SK-N-MC (cell line): ENCODE measurements at regions not wholly inside any gene's neighbourhood (a gene's known extent, or its start where the extent isn't known, plus 50 kb on each side); places are given as distances from the start of the nearest gene placed in this dataset.

Experiments
- DNase-seq: peaks from one replicate; pipeline ENCODE4 v3.0.0-alpha.2; 2011; ENCODE audit warnings: low read depth, low spot score
- H3K27ac ChIP-seq: fragments of 200-600 bp; sonication (generic); 2 replicates; pipeline ENCODE4 v1.5.1; 2016; ENCODE audit warnings: mixed run types
- H3K36me3 ChIP-seq: fragments of 200-600 bp; sonication (generic); 2 replicates; pipeline ENCODE4 v1.6.1; 2017; ENCODE audit warnings: antibody characterized with exemption, low read length, mixed read lengths; ENCODE audit not compliant: insufficient read depth
- H3K4me3 ChIP-seq: fragments of 200-600 bp; sonication (generic); 2 replicates; pipeline ENCODE4 v1.5.1; 2016
- H3K9ac ChIP-seq: fragments of 200-600 bp; sonication (generic); 2 replicates; pipeline ENCODE4 v1.8.0; 2017; ENCODE audit warnings: mixed run types, mixed read lengths; ENCODE audit not compliant: insufficient read length
- H3K9me3 ChIP-seq: fragments of 200-600 bp; sonication (generic); 2 replicates; pipeline ENCODE4 v1.6.1; 2017; ENCODE audit warnings: low read depth, mild to moderate bottlenecking, antibody characterized with exemption, low read length, moderate library complexity, mixed read lengths
- EZH2 ChIP-seq: fragments of 200-600 bp; sonication (generic); IDR thresholded peaks from one replicate; pipeline ENCODE4 v1.6.1; 2017; ENCODE audit warnings: antibody characterized with exemption
- FOXP2 ChIP-seq: optimal IDR thresholded peaks from 2 replicates; pipeline ENCODE3; 2011; ENCODE audit warnings: mild to moderate bottlenecking, moderate library complexity; ENCODE audit not compliant: insufficient read depth; ENCODE audit errors: extremely low read length, control extremely low read depth
- POLR2AphosphoS5 ChIP-seq: IDR thresholded peaks from 2 replicates; pipeline ENCODE4 v1.6.1; 2012; ENCODE audit warnings: mild to moderate bottlenecking, low read depth, low read length, borderline replicate concordance

DNA sequence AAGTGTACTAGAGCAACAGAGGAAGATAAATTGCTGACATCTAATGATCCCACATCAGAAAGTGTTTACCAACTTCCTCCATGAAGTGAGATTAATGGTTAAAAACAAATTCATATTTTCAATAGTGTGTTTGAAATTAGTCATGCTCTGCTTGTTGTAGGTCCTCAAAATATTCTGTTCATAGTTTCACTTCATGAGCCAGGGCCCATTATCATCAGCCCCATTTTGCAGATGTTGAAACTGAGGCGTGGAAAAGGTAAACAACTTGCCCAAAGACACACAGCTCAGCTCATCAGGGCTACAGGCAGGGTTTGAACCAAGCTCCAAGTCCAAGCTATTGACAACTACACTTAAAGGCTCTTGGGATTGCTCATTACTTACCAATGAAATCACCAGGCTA, 103.5 kb upstream of the PPARGC1A start:
- H3K4me3 ChIP-seq: no peak overlapping the region
- H3K9ac ChIP-seq: no peak overlapping the region
- no peak overlapping the region for H3K27ac ChIP-seq
- no peaks in the 10 kb centered on the region for H3K36me3 ChIP-seq
- no peak for DNase-seq
- no peaks in the 10 kb centered on the region for H3K9me3 ChIP-seq
- TF ChIP-seq EZH2: no peak
- no peak for TF ChIP-seq POLR2AphosphoS5
- no peak for TF ChIP-seq FOXP2

DNA sequence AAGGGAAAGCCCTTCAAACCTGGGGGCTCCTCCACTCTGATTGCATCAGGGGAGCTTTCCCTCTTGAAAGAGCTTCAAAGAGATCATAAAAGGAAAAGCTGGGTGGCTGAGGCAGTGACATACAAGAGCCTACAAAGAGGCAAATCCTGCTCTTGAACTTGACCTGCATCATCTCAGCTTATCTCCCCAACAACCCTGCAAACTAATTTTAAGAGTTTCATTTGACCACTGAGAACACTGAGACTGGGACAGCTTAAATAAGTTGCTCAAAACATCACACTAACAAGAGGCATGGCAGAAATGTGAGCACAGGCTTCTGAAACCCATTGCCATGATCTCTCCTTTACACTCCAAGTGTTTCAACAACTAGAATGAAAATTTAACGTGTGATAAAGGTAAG, 101.6 kb upstream of the PPARGC1A start:
- no peaks in the 10 kb centered on the region for H3K9me3 ChIP-seq
- DNase-seq: no peak
- TF ChIP-seq FOXP2 (no peak), EZH2 (no peak), POLR2AphosphoS5 (no peak)
- no peak overlapping the region for H3K9ac ChIP-seq
- no peak overlapping the region for H3K27ac ChIP-seq
- no peak overlapping the region for H3K4me3 ChIP-seq
- no peaks in the 10 kb centered on the region for H3K36me3 ChIP-seq

DNA sequence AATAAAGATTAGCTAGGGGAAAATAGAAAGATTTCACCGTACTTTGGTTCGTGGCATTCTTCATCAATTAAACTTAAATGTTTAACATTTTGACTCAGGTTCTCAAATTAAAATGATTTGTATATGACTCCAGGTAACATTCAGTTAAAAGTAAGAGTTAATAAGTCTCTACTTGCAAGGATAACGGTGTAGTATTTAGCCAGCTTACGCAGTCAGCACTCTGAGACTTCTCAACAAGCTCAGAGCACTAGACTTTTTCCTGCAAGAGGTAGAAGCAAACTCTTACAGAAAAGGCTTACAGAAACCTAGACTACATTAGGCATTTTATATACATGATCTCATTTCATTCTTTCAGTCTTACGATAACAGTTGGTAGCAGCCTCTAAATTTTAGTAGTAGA, 96.4 kb upstream of the PPARGC1A start:
- H3K4me3 ChIP-seq: no peak overlapping the region
- H3K27ac ChIP-seq: no peak overlapping the region
- DNase-seq: no peak
- TF ChIP-seq EZH2 (no peak), FOXP2 (no peak), POLR2AphosphoS5 (no peak)
- no peak overlapping the region for H3K9ac ChIP-seq
- H3K36me3 ChIP-seq: no peaks in the 10 kb centered on the region
- H3K9me3 ChIP-seq: no peaks in the 10 kb centered on the region

DNA sequence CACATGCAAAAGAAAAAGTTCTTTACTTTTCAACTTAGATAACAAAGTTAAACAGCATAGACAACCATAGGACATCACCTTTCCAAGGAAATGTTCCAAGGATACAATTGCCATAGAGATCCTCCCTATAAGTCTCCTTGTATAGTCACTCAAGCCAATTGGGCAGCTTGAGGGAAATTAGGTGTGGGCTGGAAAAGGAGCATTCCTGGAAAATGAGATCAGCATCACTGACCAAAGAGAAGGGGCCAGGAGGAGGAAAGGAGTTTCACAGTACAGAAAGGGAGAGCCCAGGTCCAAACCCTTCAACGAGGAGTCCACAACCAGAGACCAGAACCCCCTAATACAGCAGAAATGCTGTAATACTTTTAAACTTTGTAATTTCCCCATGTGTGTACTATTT, 91.5 kb upstream of the PPARGC1A start:
- TF ChIP-seq EZH2 (no peak), POLR2AphosphoS5 (no peak), FOXP2 (no peak)
- Histone ChIP-seq H3K9ac (no peak overlapping the region), H3K4me3 (no peak overlapping the region), H3K36me3 (no peaks in the 10 kb centered on the region), H3K27ac (no peak overlapping the region), H3K9me3 (no peaks in the 10 kb centered on the region)
- no peak for DNase-seq

DNA sequence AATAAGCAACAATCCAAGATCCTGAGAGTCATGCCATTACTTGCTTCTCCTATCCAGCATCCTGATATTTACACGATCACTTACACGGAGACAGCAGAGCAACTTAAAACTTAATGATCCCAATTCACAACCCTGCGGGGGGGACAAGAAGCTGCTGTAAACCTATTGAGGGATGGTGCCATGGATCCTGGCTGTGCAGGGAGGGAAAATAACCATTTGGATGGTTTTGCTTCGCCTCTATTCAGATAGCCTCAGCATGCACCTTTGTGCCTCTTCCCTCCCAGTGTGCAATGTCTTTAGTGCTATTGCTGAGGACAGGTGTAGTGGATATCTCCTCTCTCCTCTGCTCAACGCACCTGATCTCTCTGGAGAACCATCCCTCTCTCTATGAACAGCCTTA, 89.7 kb upstream of the PPARGC1A start:
- no peaks in the 10 kb centered on the region for H3K9me3 ChIP-seq
- H3K4me3 ChIP-seq: no peak overlapping the region
- H3K36me3 ChIP-seq: no peaks in the 10 kb centered on the region
- H3K9ac ChIP-seq: no peak overlapping the region
- no peak for DNase-seq
- no peak for TF ChIP-seq EZH2
- no peak for TF ChIP-seq FOXP2
- no peak for TF ChIP-seq POLR2AphosphoS5
- no peak overlapping the region for H3K27ac ChIP-seq

DNA sequence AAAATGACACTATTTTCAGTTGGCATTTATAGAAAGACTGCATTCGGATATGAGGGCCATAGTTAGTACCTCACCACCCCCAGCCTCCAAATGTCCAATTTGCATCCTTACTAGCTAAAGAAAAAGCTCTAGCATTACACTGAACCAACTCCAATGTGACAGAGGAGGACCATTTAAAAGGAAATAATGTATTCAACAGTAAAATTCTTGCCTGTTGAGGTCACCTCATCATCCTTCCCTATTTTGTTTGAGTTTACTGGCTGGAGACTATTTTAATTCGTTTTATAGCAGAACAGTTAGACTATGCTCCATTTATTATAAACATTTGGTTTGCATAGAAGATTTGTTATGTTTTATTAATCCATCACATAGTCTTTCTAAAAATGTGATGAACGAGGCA, 88.2 kb upstream of the PPARGC1A start:
- no peak overlapping the region for H3K27ac ChIP-seq
- no peak for DNase-seq
- no peaks in the 10 kb centered on the region for H3K9me3 ChIP-seq
- no peak overlapping the region for H3K9ac ChIP-seq
- H3K36me3 ChIP-seq: no peaks in the 10 kb centered on the region
- H3K4me3 ChIP-seq: no peak overlapping the region
- TF ChIP-seq EZH2 (no peak), FOXP2 (no peak), POLR2AphosphoS5 (no peak)

DNA sequence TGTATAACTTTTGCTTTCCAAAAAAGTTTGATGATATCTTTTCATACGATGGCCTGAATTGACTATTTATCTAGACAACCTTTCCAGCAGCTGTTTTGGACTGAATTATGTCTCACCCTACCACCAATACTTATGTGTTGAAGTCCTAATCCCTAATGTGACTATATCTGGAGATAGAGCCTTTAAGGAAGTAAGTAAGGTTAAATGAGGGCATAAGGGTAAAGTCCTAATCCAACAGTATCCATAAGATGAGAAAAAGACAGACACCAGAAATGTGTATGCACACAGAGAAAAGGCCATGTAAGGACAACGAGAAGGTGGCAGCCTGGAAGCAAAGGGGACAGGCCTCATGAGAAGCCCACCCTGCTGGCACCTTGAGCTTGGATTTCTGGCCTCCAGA, 86.6 kb upstream of the PPARGC1A start:
- H3K9ac ChIP-seq: no peak overlapping the region

DNA sequence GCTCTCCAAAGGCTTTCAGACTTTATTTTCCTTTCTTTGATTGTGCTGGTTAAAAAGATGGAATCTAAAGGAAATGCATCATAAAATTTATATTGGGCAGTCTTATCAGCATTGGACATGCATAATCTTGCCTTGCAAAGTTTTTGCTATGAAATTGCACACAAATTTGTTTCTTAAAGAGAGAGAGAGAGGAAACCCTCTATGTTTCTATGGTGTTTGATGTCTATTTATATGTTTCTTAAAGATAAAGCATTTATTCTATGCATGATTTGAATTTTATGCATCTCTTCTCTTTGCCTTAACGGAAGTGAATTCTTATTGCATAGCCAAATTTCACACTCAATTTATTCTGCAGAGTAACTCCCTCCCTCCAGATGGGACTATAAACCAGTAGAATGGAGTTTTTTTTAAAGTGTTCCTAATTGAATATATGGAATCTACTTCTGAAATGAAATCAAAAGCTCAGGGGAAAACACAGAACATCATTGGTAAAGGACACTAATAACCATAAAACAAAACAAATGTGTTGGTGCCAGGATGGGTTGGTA, 83.5 kb upstream of the PPARGC1A start:
- H3K27ac ChIP-seq: 0 out of 2 replicates have a peak overlapping the region, but pooled peaks have one; percentile 13

More for the DNA sequence above, 86.6 kb upstream of the PPARGC1A start:
- no peak for DNase-seq
- TF ChIP-seq FOXP2 (no peak), POLR2AphosphoS5 (no peak), EZH2 (no peak)
- Histone ChIP-seq H3K9me3 (no peaks in the 10 kb centered on the region), H3K36me3 (no peaks in the 10 kb centered on the region), H3K27ac (no peak overlapping the region), H3K4me3 (no peak overlapping the region)

DNA sequence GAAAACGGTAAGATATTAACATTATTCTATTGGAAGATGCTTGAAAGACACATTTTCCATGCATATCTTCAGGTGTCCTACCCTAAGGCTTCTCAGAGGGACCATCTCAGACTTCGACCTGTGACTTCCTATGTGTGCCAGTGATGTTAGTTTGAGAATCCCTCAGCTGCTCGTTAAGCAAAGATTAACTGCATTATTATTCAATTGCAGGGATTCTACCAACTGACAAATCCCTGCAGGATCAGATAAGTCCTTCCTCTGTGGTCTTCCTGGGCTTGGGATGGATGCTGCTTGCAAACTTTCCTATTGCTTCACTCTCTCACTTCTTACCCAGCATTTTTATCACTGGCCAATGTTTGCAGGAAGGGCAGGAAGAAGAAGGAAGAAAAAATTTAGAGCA, 83.0 kb upstream of the PPARGC1A start:
- Histone ChIP-seq H3K36me3 (no peaks in the 10 kb centered on the region), H3K27ac (no peak overlapping the region), H3K9me3 (no peaks in the 10 kb centered on the region), H3K4me3 (no peak overlapping the region), H3K9ac (no peak overlapping the region)
- DNase-seq: no peak
- TF ChIP-seq EZH2: no peak
- TF ChIP-seq POLR2AphosphoS5: no peak
- no peak for TF ChIP-seq FOXP2

More for the DNA sequence above, 83.5 kb upstream of the PPARGC1A start:
- H3K9ac ChIP-seq: no peak overlapping the region
- no peaks in the 10 kb centered on the region for H3K9me3 ChIP-seq
- H3K4me3 ChIP-seq: no peak overlapping the region
- no peak for TF ChIP-seq POLR2AphosphoS5
- no peak for TF ChIP-seq FOXP2
- TF ChIP-seq EZH2: no peak
- DNase-seq: peak; percentile 6
- no peaks in the 10 kb centered on the region for H3K36me3 ChIP-seq
